ENCODE measurements at regions not wholly inside any gene's neighbourhood (a gene's known extent, or its start where the extent isn't known, plus 50 kb on each side); places are given as distances from the start of the nearest gene placed in this dataset.

DNA sequence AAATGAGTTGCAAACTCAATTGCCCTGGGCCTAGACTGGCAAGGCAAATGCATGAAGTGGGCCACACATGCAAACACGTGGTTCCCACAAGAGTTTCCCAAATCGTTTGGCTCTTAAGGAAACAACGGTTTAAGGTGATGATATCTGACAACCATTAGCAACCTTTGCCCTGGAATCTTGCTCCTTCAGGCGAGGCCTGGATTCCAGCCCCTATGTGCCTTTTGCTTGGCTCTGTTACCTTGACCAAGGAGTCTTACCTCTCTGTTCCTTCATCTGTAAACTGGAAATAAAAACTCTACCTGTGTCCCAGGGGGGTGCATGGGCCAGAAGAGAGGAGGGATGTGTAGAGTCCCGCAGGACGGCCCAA lies 72.1 kb upstream of the CASZ1 start:
- Mint-ChIP-seq H3K4me1 (ENCODE audit: low read depth) (peaks cover 7% of the 10 kb centered on the region), H3K4me3 (no peak overlapping the region), H3K27ac (no peak overlapping the region), H3K9me3 (no peaks in the 10 kb centered on the region), H3K36me3 (ENCODE audit: low read depth) (no peaks in the 10 kb centered on the region), H3K27me3 (ENCODE audit: insufficient read depth) (peaks cover 44% of the 10 kb centered on the region)
- TF ChIP-seq, protein P1, sequence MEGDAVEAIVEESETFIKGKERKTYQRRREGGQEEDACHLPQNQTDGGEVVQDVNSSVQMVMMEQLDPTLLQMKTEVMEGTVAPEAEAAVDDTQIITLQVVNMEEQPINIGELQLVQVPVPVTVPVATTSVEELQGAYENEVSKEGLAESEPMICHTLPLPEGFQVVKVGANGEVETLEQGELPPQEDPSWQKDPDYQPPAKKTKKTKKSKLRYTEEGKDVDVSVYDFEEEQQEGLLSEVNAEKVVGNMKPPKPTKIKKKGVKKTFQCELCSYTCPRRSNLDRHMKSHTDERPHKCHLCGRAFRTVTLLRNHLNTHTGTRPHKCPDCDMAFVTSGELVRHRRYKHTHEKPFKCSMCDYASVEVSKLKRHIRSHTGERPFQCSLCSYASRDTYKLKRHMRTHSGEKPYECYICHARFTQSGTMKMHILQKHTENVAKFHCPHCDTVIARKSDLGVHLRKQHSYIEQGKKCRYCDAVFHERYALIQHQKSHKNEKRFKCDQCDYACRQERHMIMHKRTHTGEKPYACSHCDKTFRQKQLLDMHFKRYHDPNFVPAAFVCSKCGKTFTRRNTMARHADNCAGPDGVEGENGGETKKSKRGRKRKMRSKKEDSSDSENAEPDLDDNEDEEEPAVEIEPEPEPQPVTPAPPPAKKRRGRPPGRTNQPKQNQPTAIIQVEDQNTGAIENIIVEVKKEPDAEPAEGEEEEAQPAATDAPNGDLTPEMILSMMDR (IDR thresholded peaks at IDR 0.05): no peak
- DNase-seq: no peak

DNA sequence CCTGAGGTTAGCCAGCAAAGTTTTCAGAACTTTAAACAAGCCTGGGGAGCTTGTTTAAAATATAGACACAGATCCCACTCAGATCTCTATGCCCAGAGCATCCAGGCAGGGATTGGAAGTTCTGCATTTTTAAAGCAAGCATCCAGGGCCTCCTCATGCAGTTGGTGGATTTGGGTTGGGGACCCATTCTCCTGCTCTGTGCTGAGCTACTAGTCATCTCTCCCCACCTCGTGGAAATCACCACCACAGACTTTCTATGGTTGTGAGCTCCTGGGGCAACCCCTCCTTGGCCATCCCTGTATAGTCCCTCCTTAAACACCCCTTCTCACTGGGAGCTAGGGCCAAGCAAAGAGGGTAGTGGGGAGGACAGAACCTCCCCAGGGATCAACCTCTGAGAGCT lies 73.5 kb upstream of the CASZ1 start:
- Mint-ChIP-seq H3K9me3 (no peaks in the 10 kb centered on the region), H3K27me3 (ENCODE audit: insufficient read depth) (peaks cover 39% of the 10 kb centered on the region), H3K4me1 (ENCODE audit: low read depth) (peaks cover 7% of the 10 kb centered on the region), H3K36me3 (ENCODE audit: low read depth) (no peaks in the 10 kb centered on the region), H3K4me3 (no peak overlapping the region), H3K27ac (no peak overlapping the region)
- TF ChIP-seq, protein P1 (IDR thresholded peaks at IDR 0.05): no peak
- no peak for DNase-seq

GRCh38 chr1:10870493-10871096 lies 74.1 kb upstream of the CASZ1 start:
- no peak for DNase-seq
- TF ChIP-seq, protein P1 (IDR thresholded peaks at IDR 0.05): no peak
- no peak overlapping the region for H3K4me3 Mint-ChIP-seq
- H3K27me3 Mint-ChIP-seq (ENCODE audit: insufficient read depth): peaks cover 37% of the 10 kb centered on the region
- no peaks in the 10 kb centered on the region for H3K9me3 Mint-ChIP-seq
- H3K36me3 Mint-ChIP-seq (ENCODE audit: low read depth): no peaks in the 10 kb centered on the region
- no peak overlapping the region for H3K27ac Mint-ChIP-seq
- peaks cover 7% of the 10 kb centered on the region for H3K4me1 Mint-ChIP-seq (ENCODE audit: low read depth)

- TF ChIP-seq, protein P1 (IDR thresholded peaks at IDR 0.05): no peak
- no peaks in the 10 kb centered on the region for H3K9me3 Mint-ChIP-seq
- H3K4me3 Mint-ChIP-seq: no peak overlapping the region
- H3K36me3 Mint-ChIP-seq (ENCODE audit: low read depth): no peaks in the 10 kb centered on the region
- no peak for DNase-seq
- no peaks in the 10 kb centered on the region for H3K4me1 Mint-ChIP-seq (ENCODE audit: low read depth)
- peaks cover 34% of the 10 kb centered on the region for H3K27me3 Mint-ChIP-seq (ENCODE audit: insufficient read depth)
- H3K27ac Mint-ChIP-seq: no peak overlapping the region
These were observed 76.7 kb upstream of the CASZ1 start for GRCh38 chr1:10873189-10873588.

DNA sequence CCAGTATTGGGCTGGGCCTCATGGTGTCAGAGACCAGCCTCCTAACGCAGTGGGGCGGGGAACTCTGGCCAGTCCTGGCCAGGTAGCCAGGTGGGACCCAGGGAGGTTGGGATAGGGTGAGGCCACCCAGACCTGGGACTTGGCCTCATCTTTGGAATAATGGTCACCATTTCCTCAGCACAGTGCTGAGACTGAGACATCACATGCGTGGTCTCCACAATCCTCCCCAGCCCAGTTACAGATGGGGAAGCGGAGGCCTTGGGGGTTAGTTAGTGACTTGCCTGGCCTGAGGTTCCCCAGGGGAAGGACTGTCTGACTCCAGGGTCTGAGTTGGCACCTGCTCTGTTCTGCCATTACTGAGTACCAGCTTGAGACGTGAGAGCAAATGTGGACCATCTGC lies 77.9 kb upstream of the CASZ1 start:
- Mint-ChIP-seq H3K4me1 (ENCODE audit: low read depth) (no peaks in the 10 kb centered on the region), H3K9me3 (no peaks in the 10 kb centered on the region), H3K27ac (no peak overlapping the region), H3K27me3 (ENCODE audit: insufficient read depth) (peaks cover 33% of the 10 kb centered on the region), H3K4me3 (no peak overlapping the region), H3K36me3 (ENCODE audit: low read depth) (no peaks in the 10 kb centered on the region)
- DNase-seq: no peak
- TF ChIP-seq, protein P1 (IDR thresholded peaks at IDR 0.05): no peak

GRCh38 chr1:10877894-10878293 lies 81.4 kb upstream of the CASZ1 start:
- no peak for DNase-seq
- Mint-ChIP-seq H3K9me3 (no peaks in the 10 kb centered on the region), H3K27ac (no peak overlapping the region), H3K4me1 (ENCODE audit: low read depth) (no peaks in the 10 kb centered on the region), H3K4me3 (no peak overlapping the region), H3K36me3 (ENCODE audit: low read depth) (no peaks in the 10 kb centered on the region), H3K27me3 (ENCODE audit: insufficient read depth) (peaks cover 44% of the 10 kb centered on the region)
- TF ChIP-seq, protein P1 (IDR thresholded peaks at IDR 0.05): no peak

All from HFFc6 (cell line).